ENCODE measurements at regions not wholly inside any gene's neighbourhood (a gene's known extent, or its start where the extent isn't known, plus 50 kb on each side); places are given as distances from the start of the nearest gene placed in this dataset.

DNA sequence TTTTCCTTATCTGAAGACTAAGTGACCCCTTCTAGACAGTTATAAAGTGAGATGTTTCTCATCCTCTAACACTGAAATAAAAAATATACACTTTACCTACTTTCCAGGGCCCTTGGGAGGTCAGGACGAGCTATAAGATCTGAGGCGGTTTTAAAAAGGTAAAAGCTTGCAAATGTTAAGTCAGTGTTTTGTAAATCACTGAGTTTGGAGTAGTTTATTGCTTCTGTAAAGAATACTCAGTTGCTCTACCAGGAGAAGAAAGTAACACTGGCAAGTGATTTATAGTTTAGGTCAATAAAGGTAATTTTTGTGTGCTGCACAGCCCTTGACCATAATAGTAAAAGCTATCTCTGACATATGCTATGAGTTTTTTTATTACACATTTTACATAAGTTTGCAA, 584.5 kb downstream of the TMTC2 start:
- TF ChIP-seq, protein P1, sequence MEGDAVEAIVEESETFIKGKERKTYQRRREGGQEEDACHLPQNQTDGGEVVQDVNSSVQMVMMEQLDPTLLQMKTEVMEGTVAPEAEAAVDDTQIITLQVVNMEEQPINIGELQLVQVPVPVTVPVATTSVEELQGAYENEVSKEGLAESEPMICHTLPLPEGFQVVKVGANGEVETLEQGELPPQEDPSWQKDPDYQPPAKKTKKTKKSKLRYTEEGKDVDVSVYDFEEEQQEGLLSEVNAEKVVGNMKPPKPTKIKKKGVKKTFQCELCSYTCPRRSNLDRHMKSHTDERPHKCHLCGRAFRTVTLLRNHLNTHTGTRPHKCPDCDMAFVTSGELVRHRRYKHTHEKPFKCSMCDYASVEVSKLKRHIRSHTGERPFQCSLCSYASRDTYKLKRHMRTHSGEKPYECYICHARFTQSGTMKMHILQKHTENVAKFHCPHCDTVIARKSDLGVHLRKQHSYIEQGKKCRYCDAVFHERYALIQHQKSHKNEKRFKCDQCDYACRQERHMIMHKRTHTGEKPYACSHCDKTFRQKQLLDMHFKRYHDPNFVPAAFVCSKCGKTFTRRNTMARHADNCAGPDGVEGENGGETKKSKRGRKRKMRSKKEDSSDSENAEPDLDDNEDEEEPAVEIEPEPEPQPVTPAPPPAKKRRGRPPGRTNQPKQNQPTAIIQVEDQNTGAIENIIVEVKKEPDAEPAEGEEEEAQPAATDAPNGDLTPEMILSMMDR (IDR thresholded peaks at IDR 0.05), result no peak
- no peak for TF ChIP-seq EZH2 (IDR thresholded peaks at IDR 0.05; ENCODE audit: borderline replicate concordance, insufficient read depth, low read depth, low read length, poor library complexity, severe bottlenecking)

All from B cell (primary cell).